SK-N-MC (cell line): ENCODE measurements at regions not wholly inside any gene's neighbourhood (a gene's known extent, or its start where the extent isn't known, plus 50 kb on each side); places are given as distances from the start of the nearest gene placed in this dataset.

Experiments used
- EZH2 ChIP-seq: fragments of 200-600 bp; sonication (generic); IDR thresholded peaks from one replicate; pipeline ENCODE4 v1.6.1; 2017; ENCODE audit warnings: antibody characterized with exemption
- POLR2AphosphoS5 ChIP-seq: IDR thresholded peaks from 2 replicates; pipeline ENCODE4 v1.6.1; 2012; ENCODE audit warnings: mild to moderate bottlenecking, low read depth, low read length, borderline replicate concordance

- TF ChIP-seq EZH2 (no peak), POLR2AphosphoS5 (no peak)
Measured at GRCh38 chr1:68959461-68960030, 462.7 kb upstream of the DEPDC1 start.
